H9 (cell line): ENCODE measurements at regions not wholly inside any gene's neighbourhood (a gene's known extent, or its start where the extent isn't known, plus 50 kb on each side); places are given as distances from the start of the nearest gene placed in this dataset.

Experiments
- DNase-seq: peaks from one replicate; pipeline ENCODE4 v3.0.0-alpha.2; 2017
- H2AFZ ChIP-seq: one replicate; pipeline ENCODE4 v1.6.1; 2013; ENCODE audit warnings: mild to moderate bottlenecking, low read length, control low read depth, moderate library complexity
- H2AK5ac ChIP-seq: 2 replicates; pipeline ENCODE4 v1.6.1; 2013; ENCODE audit warnings: low read length, control low read depth, mixed read lengths; ENCODE audit not compliant: insufficient read length
- H2BK120ac ChIP-seq: one replicate; pipeline ENCODE4 v1.6.1; 2013; ENCODE audit warnings: low read depth, mild to moderate bottlenecking, low read length, control low read depth, inconsistent platforms; ENCODE audit not compliant: poor library complexity, severe bottlenecking
- H2BK12ac ChIP-seq: 2 replicates; pipeline ENCODE4 v1.6.1; 2013; ENCODE audit warnings: low read length, control low read depth, mixed read lengths, low read depth; ENCODE audit not compliant: insufficient read length
- H2BK15ac ChIP-seq: 2 replicates; pipeline ENCODE4 v1.6.1; 2013; ENCODE audit warnings: low read depth, low read length, control low read depth
- H2BK20ac ChIP-seq: one replicate; pipeline ENCODE4 v1.6.1; 2013; ENCODE audit warnings: low read depth, mild to moderate bottlenecking, low read length, control low read depth, inconsistent platforms; ENCODE audit not compliant: poor library complexity, severe bottlenecking
- H2BK5ac ChIP-seq: 2 replicates; pipeline ENCODE4 v1.6.1; 2013; ENCODE audit warnings: low read length, control low read depth, mixed read lengths; ENCODE audit not compliant: insufficient read length
- H3K14ac ChIP-seq: 2 replicates; pipeline ENCODE4 v1.6.1; 2013; ENCODE audit warnings: low read length, control low read depth; ENCODE audit not compliant: insufficient read depth
- H3K18ac ChIP-seq: 2 replicates; pipeline ENCODE4 v1.6.1; 2013; ENCODE audit warnings: low read depth, mild to moderate bottlenecking, mixed read lengths, low read length, control low read depth; ENCODE audit not compliant: insufficient read length
- H3K23ac ChIP-seq: 2 replicates; pipeline ENCODE4 v1.6.1; 2013; ENCODE audit warnings: low read length, control low read depth, mixed read lengths, low read depth; ENCODE audit not compliant: insufficient read length
- H3K23me2 ChIP-seq: 2 replicates; pipeline ENCODE4 v1.6.1; 2013; ENCODE audit warnings: low read depth, mild to moderate bottlenecking, mixed read lengths, low read length, control low read depth; ENCODE audit not compliant: insufficient read length, poor library complexity, severe bottlenecking
- H3K27ac ChIP-seq: 2 replicates; pipeline ENCODE4 v1.5.1; 2013; ENCODE audit warnings: low read length, control low read depth, mixed read lengths, low read depth; ENCODE audit not compliant: insufficient read length
- H3K27me3 ChIP-seq: 2 replicates; pipeline ENCODE4 v1.6.1; 2013; ENCODE audit warnings: low read length, control low read depth, inconsistent platforms; ENCODE audit not compliant: insufficient read depth
- H3K4ac ChIP-seq: 2 replicates; pipeline ENCODE4 v1.6.1; 2013; ENCODE audit warnings: low read depth, mild to moderate bottlenecking, control low read depth, inconsistent platforms, low read length, moderate library complexity
- H3K4me1 ChIP-seq: 2 replicates; pipeline ENCODE4 v1.6.1; 2013; ENCODE audit warnings: low read length, control low read depth, inconsistent platforms; ENCODE audit not compliant: insufficient read depth
- H3K4me2 ChIP-seq: 2 replicates; pipeline ENCODE4 v1.6.1; 2013; ENCODE audit warnings: low read length, control low read depth, mixed read lengths; ENCODE audit not compliant: insufficient read length, insufficient read depth
- H3K56ac ChIP-seq: 2 replicates; pipeline ENCODE4 v1.6.1; 2013; ENCODE audit warnings: low read depth, mild to moderate bottlenecking, mixed read lengths, low read length, control low read depth; ENCODE audit not compliant: insufficient read length
- H3K79me1 ChIP-seq: 2 replicates; pipeline ENCODE4 v1.6.1; 2013; ENCODE audit warnings: low read depth, mild to moderate bottlenecking, moderate library complexity, low read length, control low read depth, inconsistent platforms; ENCODE audit not compliant: insufficient read depth, poor library complexity, severe bottlenecking
- H3K79me2 ChIP-seq: 2 replicates; pipeline ENCODE4 v1.6.1; 2013; ENCODE audit warnings: low read length, control low read depth, inconsistent platforms; ENCODE audit not compliant: insufficient read depth
- H3K9ac ChIP-seq: 2 replicates; pipeline ENCODE4 v1.6.1; 2013; ENCODE audit warnings: low read length, control low read depth, mixed read lengths; ENCODE audit not compliant: insufficient read length; ENCODE audit errors: extremely low read depth
- H3K9me3 ChIP-seq: one replicate; pipeline ENCODE4 v1.6.1; 2013; ENCODE audit warnings: low read depth, low read length, inconsistent platforms; ENCODE audit not compliant: control insufficient read depth
- H3T11ph ChIP-seq: one replicate; pipeline ENCODE4 v1.6.1; 2013; ENCODE audit warnings: mild to moderate bottlenecking, low read length, control low read depth, inconsistent platforms
- H4K20me1 ChIP-seq: one replicate; pipeline ENCODE4 v1.6.1; 2013; ENCODE audit not compliant: control insufficient read depth, insufficient read length, insufficient read depth
- H4K5ac ChIP-seq: 2 replicates; pipeline ENCODE4 v1.6.1; 2013; ENCODE audit warnings: low read depth, mild to moderate bottlenecking, mixed read lengths, low read length, control low read depth; ENCODE audit not compliant: insufficient read length
- H4K8ac ChIP-seq: replicated peaks from 2 replicates; pipeline ENCODE4 v1.6.1; 2013; ENCODE audit warnings: low read length, control low read depth, mixed read lengths, low read depth; ENCODE audit not compliant: insufficient read length
- H4K91ac ChIP-seq: 2 replicates; pipeline ENCODE4 v1.6.1; 2013; ENCODE audit warnings: low read depth, mild to moderate bottlenecking, moderate library complexity, mixed read lengths, low read length, control low read depth; ENCODE audit not compliant: insufficient read length
- H3K27ac Mint-ChIP-seq, 3 experiments: 2 replicates in 2 of 3; 3 replicates in 1 of 3; pipeline ENCODE4 v1.8.0; 2020 to 2021; ENCODE audit warnings: mixed read lengths in 3 of 3, mild to moderate bottlenecking in 1 of 3, moderate library complexity in 1 of 3
- H3K27me3 Mint-ChIP-seq: 2 replicates; pipeline ENCODE4 v1.8.0; 2021; ENCODE audit warnings: low read depth, mild to moderate bottlenecking, moderate library complexity, mixed read lengths
- H3K36me3 Mint-ChIP-seq, 3 experiments: 2 replicates in 2 of 3; 3 replicates in 1 of 3; pipeline ENCODE4 v1.8.0; 2020 to 2021; ENCODE audit warnings: low read depth in 3 of 3, mixed read lengths in 3 of 3; ENCODE audit not compliant: insufficient read depth in 1 of 3
- H3K4me1 Mint-ChIP-seq, 2 experiments: 2 replicates each; pipeline ENCODE4 v1.8.0; 2020; ENCODE audit warnings: mixed read lengths in 2 of 2
- H3K4me3 Mint-ChIP-seq, 2 experiments: 2 replicates in 1 of 2; 3 replicates in 1 of 2; pipeline ENCODE4 v1.8.0; 2020 to 2021; ENCODE audit warnings: mild to moderate bottlenecking in 2 of 2, mixed read lengths in 2 of 2, moderate library complexity in 1 of 2
- H3K9me3 Mint-ChIP-seq, 2 experiments: 2 replicates in 1 of 2; 3 replicates in 1 of 2; pipeline ENCODE4 v1.8.0; 2020; ENCODE audit warnings: mild to moderate bottlenecking in 2 of 2, mixed read lengths in 2 of 2, moderate library complexity in 1 of 2
- WGBS: extraction: QIAGEN DNeasy Blood & Tissue Kit; methylation state at CpG from one replicate; pipeline ENCODE4 v1.1.7; 2013; ENCODE audit warnings: missing lambda C conversion rate, low lambda C conversion rate, mixed read lengths; ENCODE audit not compliant: insufficient read length; ENCODE audit errors: extremely low coverage; 5-methylcytosine and 5-hydroxymethylcytosine counted together
- TF ChIP-seq, protein P1 (sequence below): fragments of 200-600 bp; sonication (generic); conservative IDR thresholded peaks from 3 replicates; pipeline ENCODE4 v1.8.0; 2021; ENCODE audit warnings: antibody characterized with exemption, mild to moderate bottlenecking

DNA sequence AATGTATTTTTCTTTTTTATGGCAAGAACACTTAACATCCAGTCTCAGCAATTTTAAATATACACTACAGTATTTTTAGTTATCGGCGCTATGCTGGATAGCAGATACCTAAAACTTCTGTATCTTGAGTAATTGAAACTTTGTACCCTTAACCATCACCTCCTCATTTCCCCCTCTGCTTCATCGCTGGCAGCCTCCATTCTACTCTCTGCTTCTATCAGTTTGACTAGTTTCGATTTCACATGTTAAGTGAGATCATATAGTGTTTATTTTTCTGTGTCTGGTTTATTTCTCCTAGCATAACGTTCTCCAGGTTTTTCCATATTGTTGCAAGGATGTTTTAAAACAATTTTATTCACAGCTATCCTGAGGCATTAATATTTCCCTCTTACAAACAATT, 340.8 kb upstream of the SLC10A2 start:
- no peaks in the 10 kb centered on the region for H3K27me3 ChIP-seq
- H3K9me3 Mint-ChIP-seq, result no peaks in the 10 kb centered on the region; a peak in 1 of 5 replicates
- WGBS, result no CpG with 5 or more reads among the region's 5 CpGs
- H3K4me1 Mint-ChIP-seq, result peaks cover 24 to 31% of the 10 kb centered on the region in 2 experiments
- no peak overlapping the region for H3K23ac ChIP-seq
- H2BK12ac ChIP-seq, result no peak overlapping the region
- H3K4me3 Mint-ChIP-seq, result no peak overlapping the region
- no peak overlapping the region for H4K8ac ChIP-seq
- no peaks in the 10 kb centered on the region for H3K9me3 ChIP-seq
- no peak overlapping the region for H3T11ph ChIP-seq
- H3K4me1 ChIP-seq, result peaks cover 6% of the 10 kb centered on the region; the same call in 1 of the 2 replicates
- DNase-seq, result no peak
- H2BK5ac ChIP-seq, result no peak overlapping the region
- H3K23me2 ChIP-seq, result no peaks in the 10 kb centered on the region
- no peak overlapping the region for H3K4me2 ChIP-seq
- no peak overlapping the region for H3K14ac ChIP-seq
- H4K91ac ChIP-seq, result no peak overlapping the region
- TF ChIP-seq, protein P1, sequence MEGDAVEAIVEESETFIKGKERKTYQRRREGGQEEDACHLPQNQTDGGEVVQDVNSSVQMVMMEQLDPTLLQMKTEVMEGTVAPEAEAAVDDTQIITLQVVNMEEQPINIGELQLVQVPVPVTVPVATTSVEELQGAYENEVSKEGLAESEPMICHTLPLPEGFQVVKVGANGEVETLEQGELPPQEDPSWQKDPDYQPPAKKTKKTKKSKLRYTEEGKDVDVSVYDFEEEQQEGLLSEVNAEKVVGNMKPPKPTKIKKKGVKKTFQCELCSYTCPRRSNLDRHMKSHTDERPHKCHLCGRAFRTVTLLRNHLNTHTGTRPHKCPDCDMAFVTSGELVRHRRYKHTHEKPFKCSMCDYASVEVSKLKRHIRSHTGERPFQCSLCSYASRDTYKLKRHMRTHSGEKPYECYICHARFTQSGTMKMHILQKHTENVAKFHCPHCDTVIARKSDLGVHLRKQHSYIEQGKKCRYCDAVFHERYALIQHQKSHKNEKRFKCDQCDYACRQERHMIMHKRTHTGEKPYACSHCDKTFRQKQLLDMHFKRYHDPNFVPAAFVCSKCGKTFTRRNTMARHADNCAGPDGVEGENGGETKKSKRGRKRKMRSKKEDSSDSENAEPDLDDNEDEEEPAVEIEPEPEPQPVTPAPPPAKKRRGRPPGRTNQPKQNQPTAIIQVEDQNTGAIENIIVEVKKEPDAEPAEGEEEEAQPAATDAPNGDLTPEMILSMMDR, result no peak
- H3K18ac ChIP-seq, result no peak overlapping the region
- H2BK20ac ChIP-seq, result no peak overlapping the region
- H4K20me1 ChIP-seq, result no peaks in the 10 kb centered on the region
- H2BK15ac ChIP-seq, result no peak overlapping the region
- no peak overlapping the region for H2AFZ ChIP-seq
- no peak overlapping the region for H3K27ac Mint-ChIP-seq
- no peaks in the 10 kb centered on the region for H3K79me2 ChIP-seq
- H3K9ac ChIP-seq, result no peak overlapping the region
- no peak overlapping the region for H2AK5ac ChIP-seq
- no peak overlapping the region for H4K5ac ChIP-seq
- H2BK120ac ChIP-seq, result no peak overlapping the region
- H3K4ac ChIP-seq, result no peak overlapping the region
- no peaks in the 10 kb centered on the region for H3K27me3 Mint-ChIP-seq
- H3K79me1 ChIP-seq, result no peaks in the 10 kb centered on the region
- H3K27ac ChIP-seq, result no peak overlapping the region
- no peak overlapping the region for H3K56ac ChIP-seq
- peaks cover 0 to 4% (median 3%) of the 10 kb centered on the region in 3 experiments; a peak in 1 of 7 replicates for H3K36me3 Mint-ChIP-seq
